HG02763 (cell line): ENCODE measurements at regions not wholly inside any gene's neighbourhood (a gene's known extent, or its start where the extent isn't known, plus 50 kb on each side); places are given as distances from the start of the nearest gene placed in this dataset.
"Not testable (repeated sequence)": the region's sequence is repeated elsewhere in the genome, so short reads cannot be mapped to it uniquely, and the experiment has no call there.

Experiments used
- ATAC-seq: cut with Tn5 transposase; IDR thresholded peaks from one replicate; pipeline ENCODE4 v1.9.1; 2021; ENCODE audit warnings: mild to moderate bottlenecking, moderate library complexity; ENCODE audit not compliant: unreplicated experiment

- no peak for ATAC-seq
Measured at GRCh38 chrX:114097427-114097826, 486.5 kb upstream of the HTR2C start.

GRCh38 chrX:114095789-114096188 is 488.1 kb upstream of the HTR2C start:
- no peak for ATAC-seq

GRCh38 chrX:114087543-114087942 is 496.3 kb upstream of the HTR2C start:
- ATAC-seq: no peak

GRCh38 chrX:114077773-114078172 is 506.1 kb upstream of the HTR2C start:
- no peak for ATAC-seq

- ATAC-seq: no peak
Measured at GRCh38 chrX:114075073-114075673, 508.7 kb upstream of the HTR2C start.

DNA sequence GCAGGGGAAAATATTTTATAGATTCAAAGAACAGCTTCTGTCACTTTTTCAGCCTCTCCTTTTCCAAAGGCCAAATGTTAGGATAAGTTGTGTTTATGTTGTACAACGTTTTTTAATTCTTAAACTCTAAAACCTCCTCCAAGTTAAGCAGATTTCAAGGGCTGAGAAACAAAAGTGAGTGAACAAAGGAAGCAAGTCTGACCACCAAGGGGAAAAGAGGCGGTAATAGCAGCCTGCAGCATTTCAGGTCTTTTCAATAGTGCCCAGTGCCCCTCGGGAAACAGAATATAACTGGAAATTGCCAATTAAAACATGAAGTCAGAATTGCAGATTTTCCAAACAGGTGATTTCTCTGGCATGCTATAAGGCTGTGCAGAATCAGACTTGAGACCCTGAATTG is 510.0 kb upstream of the HTR2C start:
- no peak for ATAC-seq

GRCh38 chrX:114071412-114071811 is 512.5 kb upstream of the HTR2C start:
- ATAC-seq: no peak

DNA sequence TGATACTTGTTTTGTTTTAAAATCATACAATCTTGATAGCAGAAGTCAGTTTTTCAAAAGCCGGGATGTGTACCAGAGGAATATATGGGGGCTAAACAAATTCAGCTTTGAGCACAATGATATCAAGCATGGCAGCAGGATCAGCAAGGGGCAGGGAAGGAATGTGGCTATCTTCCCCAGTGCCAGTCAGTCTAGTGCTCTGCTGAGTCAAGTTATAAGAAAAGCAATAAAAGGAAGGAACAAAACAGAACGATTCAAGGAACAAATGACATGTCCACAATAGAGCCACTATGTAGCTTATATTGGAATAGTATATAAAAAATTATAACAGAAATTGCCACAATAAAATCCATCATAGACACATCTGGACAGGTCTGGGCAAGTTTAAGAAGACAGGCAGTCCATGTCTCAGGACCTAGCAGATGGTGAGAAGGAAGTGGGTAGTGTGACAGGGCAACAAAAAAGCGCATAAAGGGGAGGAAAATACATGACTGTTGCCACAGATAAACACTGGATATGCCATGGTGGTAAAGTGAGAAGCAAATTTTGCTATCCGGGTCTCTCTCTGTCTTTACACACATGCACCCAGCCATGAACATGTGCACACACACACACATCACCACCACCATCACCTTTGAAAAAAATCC is 518.2 kb upstream of the HTR2C start:
- no peak for ATAC-seq

DNA sequence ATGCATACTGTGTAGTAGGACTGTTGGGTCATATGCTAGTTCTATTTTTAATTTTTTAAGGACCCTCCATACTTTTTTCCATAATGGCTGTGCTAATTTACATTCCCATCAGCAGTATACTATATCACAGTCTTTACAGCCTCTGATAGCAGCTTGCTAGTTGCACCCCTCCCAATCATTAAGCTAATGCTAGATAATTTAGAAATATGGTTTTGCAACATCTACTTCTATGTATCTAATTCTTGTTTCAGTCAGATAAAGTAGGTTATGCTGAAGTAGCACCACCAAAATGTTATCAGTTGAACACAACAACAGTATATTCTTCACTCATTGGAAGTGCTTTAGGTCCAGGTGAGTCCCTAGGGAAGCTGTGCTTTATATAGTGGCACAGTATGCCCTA is 522.7 kb upstream of the HTR2C start:
- ATAC-seq: no peak

DNA sequence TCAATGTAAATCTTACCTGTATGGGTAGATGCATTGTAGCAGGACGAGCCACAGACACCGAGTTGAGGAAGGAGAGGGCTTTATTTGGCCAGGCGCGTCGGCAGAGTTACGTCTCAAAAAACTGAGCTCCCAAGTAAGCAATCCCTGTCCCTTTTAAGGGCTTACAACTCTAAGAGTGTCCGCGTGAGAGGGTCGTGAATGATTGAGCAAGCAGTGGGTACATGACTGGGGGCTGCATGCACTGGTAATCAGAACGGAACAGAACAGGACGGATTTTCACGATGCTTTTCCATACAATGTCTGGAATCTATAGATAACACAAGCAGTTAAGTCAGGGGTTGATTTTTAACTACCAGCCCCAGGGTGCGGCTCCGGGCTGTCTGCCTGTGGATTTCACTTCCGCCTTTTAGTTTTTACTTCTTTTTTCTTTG is 524.9 kb upstream of the HTR2C start:
- ATAC-seq: no peak

- ATAC-seq: not testable (repeated sequence)
Measured at GRCh38 chrX:114057422-114057821, 526.5 kb upstream of the HTR2C start.

DNA sequence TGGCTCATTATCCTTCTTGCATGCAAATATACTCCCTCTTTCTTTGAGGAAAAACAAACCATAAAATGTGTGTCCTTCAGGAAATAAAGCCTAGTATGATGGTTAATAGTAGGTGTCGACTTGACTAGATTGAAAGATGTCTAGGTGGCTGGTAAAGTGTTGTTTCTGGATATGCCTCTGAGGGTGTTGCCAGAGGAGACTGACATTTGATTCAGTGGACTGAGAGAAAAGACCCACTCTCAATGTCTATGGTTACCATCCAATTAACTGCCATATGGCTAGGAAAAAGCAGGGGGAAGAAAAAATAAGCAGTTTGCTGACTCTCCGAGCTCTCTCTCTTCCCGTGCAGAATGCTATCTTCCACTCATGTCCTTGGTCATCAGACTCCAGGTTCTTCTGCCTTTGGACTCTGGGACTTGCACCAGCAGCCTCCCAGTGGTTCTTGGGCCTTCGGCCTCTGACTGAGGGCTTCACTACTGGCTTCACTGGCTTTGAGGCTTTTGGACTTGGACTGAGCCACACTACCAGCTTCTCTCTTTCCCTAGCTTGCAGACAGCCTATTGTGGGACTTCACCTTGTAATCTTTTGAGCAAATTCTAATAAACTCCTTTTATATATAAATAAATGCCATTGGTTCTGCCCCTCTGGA is 532.1 kb upstream of the HTR2C start:
- no peak for ATAC-seq

DNA sequence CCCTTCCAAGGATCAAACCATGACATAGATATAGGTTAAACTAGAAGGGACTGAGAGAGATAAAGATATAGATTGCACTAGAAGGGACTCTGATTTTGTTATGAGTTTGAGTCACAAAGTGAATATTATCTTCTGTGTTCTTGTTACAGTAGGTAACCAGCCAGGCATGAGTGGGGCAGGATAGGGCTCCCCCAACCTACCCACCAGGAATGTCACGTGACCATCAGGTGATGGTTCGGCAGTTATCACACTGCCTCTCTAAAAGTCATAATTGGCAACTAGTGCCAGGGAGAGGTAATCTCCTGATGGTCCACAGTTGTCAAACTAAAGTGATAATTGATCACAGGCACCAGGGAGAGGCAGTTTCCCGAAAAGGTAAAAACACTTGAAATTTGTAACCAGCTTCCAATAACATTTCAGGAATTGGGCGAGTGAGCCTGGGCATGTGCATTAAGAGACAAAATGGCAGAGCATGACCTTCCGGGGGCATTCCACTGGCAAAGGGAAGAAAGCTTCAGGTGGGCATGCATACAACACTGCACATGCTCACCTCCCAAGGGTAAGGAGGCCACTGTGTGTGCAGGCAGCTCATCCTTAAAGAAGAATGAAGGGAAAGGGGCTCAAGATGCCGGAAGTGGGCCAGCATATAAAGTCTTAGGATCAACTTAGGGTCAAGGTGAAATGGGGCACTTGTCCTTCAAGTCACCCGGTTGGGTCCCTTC is 533.6 kb upstream of the HTR2C start:
- no peak for ATAC-seq

- no peak for ATAC-seq
Measured at GRCh38 chrX:114049063-114049462, 534.8 kb upstream of the HTR2C start.

- no peak for ATAC-seq
Measured at GRCh38 chrX:114047558-114047957, 536.3 kb upstream of the HTR2C start.

DNA sequence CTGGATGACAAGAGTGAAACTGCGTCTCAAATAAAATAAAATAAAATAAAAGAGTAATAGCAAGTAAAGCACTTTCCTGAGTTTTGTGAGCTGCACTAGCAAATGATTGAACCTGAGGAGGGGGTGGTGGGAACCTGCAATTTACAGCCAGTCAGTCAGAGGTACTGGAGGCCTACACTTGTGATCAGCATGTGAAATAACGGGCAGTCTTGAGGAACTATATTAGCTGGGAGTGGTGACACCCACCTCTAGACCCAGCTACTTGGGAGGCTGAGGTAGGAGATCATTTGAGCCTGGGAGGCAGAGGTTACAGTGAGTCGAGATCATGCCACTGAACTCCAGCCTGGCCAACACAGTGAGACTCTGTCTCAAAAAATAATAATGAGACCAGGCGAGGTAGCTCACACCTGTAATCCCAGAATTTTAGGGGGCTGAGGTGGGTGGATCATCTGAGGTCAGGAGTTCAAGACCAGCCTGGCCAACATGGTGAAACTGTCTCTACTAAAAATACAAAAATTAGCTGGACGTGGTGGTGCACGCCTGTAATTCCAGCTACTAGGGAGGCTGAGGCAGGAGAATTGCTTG is 537.1 kb upstream of the HTR2C start:
- ATAC-seq: no peak

DNA sequence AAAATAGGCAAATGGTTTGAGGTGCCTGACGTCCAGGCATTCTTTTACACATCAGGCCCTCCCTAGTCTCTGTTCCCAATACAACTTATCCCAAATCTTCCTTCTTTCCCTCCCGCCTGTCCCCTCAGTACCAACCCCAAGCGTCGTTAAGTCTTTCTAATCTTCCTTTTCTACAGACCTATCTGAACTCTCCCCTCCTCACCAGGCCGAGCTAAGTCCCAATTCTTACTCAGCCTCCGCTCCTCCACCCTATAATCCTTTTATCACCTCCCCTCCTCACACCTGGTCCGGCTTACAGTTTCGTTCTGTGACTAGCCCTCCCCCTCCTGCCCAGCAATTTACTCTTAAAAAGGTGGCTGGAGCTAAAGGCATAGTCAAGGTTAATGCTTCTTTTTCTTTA is 542.4 kb upstream of the HTR2C start:
- ATAC-seq: not testable (repeated sequence)

GRCh38 chrX:114040661-114041269 is 543.1 kb upstream of the HTR2C start:
- not testable (repeated sequence) for ATAC-seq

- ATAC-seq: not testable (repeated sequence)
Measured at GRCh38 chrX:114040111-114040510, 543.8 kb upstream of the HTR2C start.

DNA sequence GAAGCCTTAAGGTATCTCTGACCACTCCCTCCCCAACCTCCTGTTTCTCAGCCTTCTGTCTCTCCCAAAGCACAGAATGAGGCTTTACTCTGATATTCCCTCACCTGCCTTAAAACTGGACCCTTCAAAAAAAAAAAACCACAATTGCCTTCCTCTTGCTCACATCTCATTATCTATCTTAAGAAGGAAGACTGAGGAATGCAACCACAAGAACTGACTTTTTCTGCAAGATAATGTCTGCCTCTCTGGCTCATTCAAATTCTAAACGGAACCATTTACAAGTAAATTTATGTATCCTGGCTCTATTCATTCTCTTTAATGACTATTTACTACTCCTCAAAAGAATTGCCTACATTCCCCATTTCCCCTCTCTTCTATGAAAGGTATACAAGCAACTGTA is 545.5 kb upstream of the HTR2C start:
- no peak for ATAC-seq

DNA sequence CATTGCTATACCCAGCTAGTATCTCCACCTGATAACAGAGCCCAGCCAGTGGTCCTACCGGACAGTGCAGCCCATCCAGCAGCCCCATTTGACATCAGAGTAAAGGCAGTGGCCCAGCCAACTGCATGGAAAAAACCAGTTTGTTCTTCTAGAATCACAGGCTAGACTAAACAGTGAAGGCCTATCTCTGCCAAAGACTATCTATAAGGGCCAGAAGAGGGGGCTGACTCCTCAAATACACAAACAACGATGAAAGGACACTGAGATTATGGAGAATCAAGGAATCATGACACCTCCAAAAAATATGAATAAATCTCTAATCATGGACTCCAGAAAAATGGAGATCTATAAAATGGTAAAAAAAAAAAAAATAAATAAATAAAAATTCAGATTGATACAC is 546.4 kb upstream of the HTR2C start:
- ATAC-seq: no peak
